Neural cell (in vitro differentiated cells): ENCODE measurements at regions not wholly inside any gene's neighbourhood (a gene's known extent, or its start where the extent isn't known, plus 50 kb on each side); places are given as distances from the start of the nearest gene placed in this dataset.

Source experiments
- EP300 ChIP-seq: fragments of 450-650 bp; conservative IDR thresholded peaks from 2 replicates; pipeline ENCODE4 v1.6.1; 2014; ENCODE audit warnings: antibody characterized with exemption, mild to moderate bottlenecking, moderate library complexity; ENCODE audit not compliant: poor library complexity, severe bottlenecking
- EZH2 ChIP-seq: fragments of 200-600, 300-800 bp; shearing (Covaris generic), sonication (generic); IDR thresholded peaks from 2 replicates; pipeline ENCODE4 v1.6.1; 2014; ENCODE audit warnings: antibody characterized with exemption, low read length, borderline replicate concordance, mild to moderate bottlenecking; ENCODE audit not compliant: insufficient read depth, poor library complexity, severe bottlenecking
- POLR2AphosphoS5 ChIP-seq: IDR thresholded peaks from 2 replicates; pipeline ENCODE4 v1.6.1; 2012
- RAD21 ChIP-seq: fragments of 450-650 bp; conservative IDR thresholded peaks from 2 replicates; pipeline ENCODE4 v1.6.1; 2014; ENCODE audit warnings: antibody characterized with exemption, mild to moderate bottlenecking, moderate library complexity
- SMC3 ChIP-seq: fragments of 450-650 bp; conservative IDR thresholded peaks from 2 replicates; pipeline ENCODE4 v1.6.1; 2014; ENCODE audit warnings: antibody characterized with exemption, mild to moderate bottlenecking, moderate library complexity; ENCODE audit not compliant: poor library complexity
- TAF1 ChIP-seq: IDR thresholded peaks from 2 replicates; pipeline ENCODE4 v1.6.1; 2012; ENCODE audit warnings: low read depth
- TF ChIP-seq, protein P1 (sequence below): fragments of 450-650 bp; IDR thresholded peaks from 2 replicates; pipeline ENCODE4 v1.5.1; 2014; ENCODE audit warnings: antibody characterized with exemption, mild to moderate bottlenecking, moderate library complexity; ENCODE audit not compliant: poor library complexity, severe bottlenecking
- TF ChIP-seq, protein P2 (sequence below): IDR thresholded peaks from 2 replicates; pipeline ENCODE4 v1.6.1; 2012; ENCODE audit warnings: borderline replicate concordance

DNA sequence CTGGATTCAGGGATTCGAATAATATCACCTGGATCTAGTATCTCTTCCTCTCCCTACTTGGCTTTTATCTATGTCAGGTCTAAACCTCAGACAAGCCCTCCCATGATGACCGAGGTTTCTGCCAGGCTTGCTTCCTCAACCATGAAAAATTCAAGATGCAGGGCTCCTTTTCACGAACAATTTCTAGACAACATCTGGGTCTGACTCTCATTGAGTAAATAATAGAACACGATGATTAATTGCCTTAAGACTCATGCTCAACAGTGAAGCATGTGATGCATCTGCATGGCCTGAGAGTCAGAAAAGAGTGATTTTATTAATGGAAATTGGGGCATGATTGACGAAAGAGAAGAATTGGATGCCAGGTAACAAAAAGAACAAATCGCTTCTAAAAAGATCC, 277.2 kb upstream of the ZNF608 start:
- TF ChIP-seq, protein P1, sequence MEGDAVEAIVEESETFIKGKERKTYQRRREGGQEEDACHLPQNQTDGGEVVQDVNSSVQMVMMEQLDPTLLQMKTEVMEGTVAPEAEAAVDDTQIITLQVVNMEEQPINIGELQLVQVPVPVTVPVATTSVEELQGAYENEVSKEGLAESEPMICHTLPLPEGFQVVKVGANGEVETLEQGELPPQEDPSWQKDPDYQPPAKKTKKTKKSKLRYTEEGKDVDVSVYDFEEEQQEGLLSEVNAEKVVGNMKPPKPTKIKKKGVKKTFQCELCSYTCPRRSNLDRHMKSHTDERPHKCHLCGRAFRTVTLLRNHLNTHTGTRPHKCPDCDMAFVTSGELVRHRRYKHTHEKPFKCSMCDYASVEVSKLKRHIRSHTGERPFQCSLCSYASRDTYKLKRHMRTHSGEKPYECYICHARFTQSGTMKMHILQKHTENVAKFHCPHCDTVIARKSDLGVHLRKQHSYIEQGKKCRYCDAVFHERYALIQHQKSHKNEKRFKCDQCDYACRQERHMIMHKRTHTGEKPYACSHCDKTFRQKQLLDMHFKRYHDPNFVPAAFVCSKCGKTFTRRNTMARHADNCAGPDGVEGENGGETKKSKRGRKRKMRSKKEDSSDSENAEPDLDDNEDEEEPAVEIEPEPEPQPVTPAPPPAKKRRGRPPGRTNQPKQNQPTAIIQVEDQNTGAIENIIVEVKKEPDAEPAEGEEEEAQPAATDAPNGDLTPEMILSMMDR, result no peak
- TF ChIP-seq EZH2 (no peak), TAF1 (no peak), EP300 (no peak), POLR2AphosphoS5 (no peak), RAD21 (no peak), SMC3 (no peak)
- TF ChIP-seq, protein P2, sequence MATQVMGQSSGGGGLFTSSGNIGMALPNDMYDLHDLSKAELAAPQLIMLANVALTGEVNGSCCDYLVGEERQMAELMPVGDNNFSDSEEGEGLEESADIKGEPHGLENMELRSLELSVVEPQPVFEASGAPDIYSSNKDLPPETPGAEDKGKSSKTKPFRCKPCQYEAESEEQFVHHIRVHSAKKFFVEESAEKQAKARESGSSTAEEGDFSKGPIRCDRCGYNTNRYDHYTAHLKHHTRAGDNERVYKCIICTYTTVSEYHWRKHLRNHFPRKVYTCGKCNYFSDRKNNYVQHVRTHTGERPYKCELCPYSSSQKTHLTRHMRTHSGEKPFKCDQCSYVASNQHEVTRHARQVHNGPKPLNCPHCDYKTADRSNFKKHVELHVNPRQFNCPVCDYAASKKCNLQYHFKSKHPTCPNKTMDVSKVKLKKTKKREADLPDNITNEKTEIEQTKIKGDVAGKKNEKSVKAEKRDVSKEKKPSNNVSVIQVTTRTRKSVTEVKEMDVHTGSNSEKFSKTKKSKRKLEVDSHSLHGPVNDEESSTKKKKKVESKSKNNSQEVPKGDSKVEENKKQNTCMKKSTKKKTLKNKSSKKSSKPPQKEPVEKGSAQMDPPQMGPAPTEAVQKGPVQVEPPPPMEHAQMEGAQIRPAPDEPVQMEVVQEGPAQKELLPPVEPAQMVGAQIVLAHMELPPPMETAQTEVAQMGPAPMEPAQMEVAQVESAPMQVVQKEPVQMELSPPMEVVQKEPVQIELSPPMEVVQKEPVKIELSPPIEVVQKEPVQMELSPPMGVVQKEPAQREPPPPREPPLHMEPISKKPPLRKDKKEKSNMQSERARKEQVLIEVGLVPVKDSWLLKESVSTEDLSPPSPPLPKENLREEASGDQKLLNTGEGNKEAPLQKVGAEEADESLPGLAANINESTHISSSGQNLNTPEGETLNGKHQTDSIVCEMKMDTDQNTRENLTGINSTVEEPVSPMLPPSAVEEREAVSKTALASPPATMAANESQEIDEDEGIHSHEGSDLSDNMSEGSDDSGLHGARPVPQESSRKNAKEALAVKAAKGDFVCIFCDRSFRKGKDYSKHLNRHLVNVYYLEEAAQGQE, result no peak
